NCI-H460 (cell line): ENCODE measurements at regions not wholly inside any gene's neighbourhood (a gene's known extent, or its start where the extent isn't known, plus 50 kb on each side); places are given as distances from the start of the nearest gene placed in this dataset.

ENCODE experiments used
- DNase-seq: peaks from one replicate; pipeline ENCODE4 v3.0.0-alpha.2; 2016; ENCODE audit warnings: low read depth; ENCODE audit errors: extremely low read depth

- no peak for DNase-seq
These were observed 151.7 kb downstream of the CBLN1 start for GRCh38 chr16:49129935-49130334.

- DNase-seq: no peak
These were observed 152.9 kb downstream of the CBLN1 start for GRCh38 chr16:49128740-49129139.

- DNase-seq: no peak
These were observed 154.5 kb downstream of the CBLN1 start for GRCh38 chr16:49127103-49127502.

GRCh38 chr16:49121636-49122035, 160.0 kb downstream of the CBLN1 start:
- DNase-seq: no peak

- DNase-seq: no peak
These were observed 161.0 kb downstream of the CBLN1 start for GRCh38 chr16:49120631-49121030.

GRCh38 chr16:49116873-49117272, 164.8 kb downstream of the CBLN1 start:
- DNase-seq: no peak

- DNase-seq: no peak
These were observed 165.7 kb downstream of the CBLN1 start for GRCh38 chr16:49115956-49116355.

GRCh38 chr16:49112754-49113153, 168.9 kb downstream of the CBLN1 start:
- no peak for DNase-seq

GRCh38 chr16:49111351-49111750, 170.3 kb downstream of the CBLN1 start:
- no peak for DNase-seq

- DNase-seq: no peak
These were observed 173.0 kb downstream of the CBLN1 start for GRCh38 chr16:49108611-49109010.

GRCh38 chr16:49103298-49103697, 178.3 kb downstream of the CBLN1 start:
- DNase-seq: no peak

GRCh38 chr16:49101997-49102396, 179.6 kb downstream of the CBLN1 start:
- no peak for DNase-seq

- no peak for DNase-seq
These were observed 181.3 kb downstream of the CBLN1 start for GRCh38 chr16:49100366-49100765.

- DNase-seq: no peak
These were observed 183.7 kb downstream of the CBLN1 start for GRCh38 chr16:49097964-49098363.

- no peak for DNase-seq
These were observed 185.3 kb downstream of the CBLN1 start for GRCh38 chr16:49096176-49096945.

- DNase-seq: no peak
These were observed 186.1 kb downstream of the CBLN1 start for GRCh38 chr16:49095539-49095938.

GRCh38 chr16:49094471-49094870, 187.2 kb downstream of the CBLN1 start:
- DNase-seq: no peak

- no peak for DNase-seq
These were observed 187.7 kb downstream of the CBLN1 start for GRCh38 chr16:49093939-49094338.

GRCh38 chr16:49092704-49093103, 188.9 kb downstream of the CBLN1 start:
- no peak for DNase-seq

GRCh38 chr16:49089533-49089932, 192.1 kb downstream of the CBLN1 start:
- DNase-seq: no peak

- DNase-seq: no peak
These were observed 192.6 kb downstream of the CBLN1 start for GRCh38 chr16:49089039-49089438.

GRCh38 chr16:49085686-49086085, 196.0 kb downstream of the CBLN1 start:
- no peak for DNase-seq
